Fibroblast of lung (primary cell): ENCODE measurements at regions not wholly inside any gene's neighbourhood (a gene's known extent, or its start where the extent isn't known, plus 50 kb on each side); places are given as distances from the start of the nearest gene placed in this dataset.

Experiments used
- DNase-seq, 2 donors: peaks; one replicate each; pipeline versions ENCODE4 v3.0.0 to v3.0.0-alpha.2; 2010; ENCODE audit warnings: low read depth in 2 of 2
- H2AFZ ChIP-seq: 2 replicates; pipeline ENCODE4 v1.5.1; 2012; ENCODE audit warnings: low read length, control low read depth, inconsistent platforms
- H3K27ac ChIP-seq: 2 replicates; pipeline ENCODE4 v1.5.1; 2011; ENCODE audit warnings: low read length, control low read depth; ENCODE audit not compliant: insufficient read depth
- H3K27me3 ChIP-seq: 2 replicates; pipeline ENCODE4 v1.5.1; 2011; ENCODE audit warnings: mild to moderate bottlenecking, low read length; ENCODE audit not compliant: control insufficient read depth, insufficient read depth
- H3K36me3 ChIP-seq: 2 replicates; pipeline ENCODE4 v1.5.1; 2011; ENCODE audit warnings: low read length; ENCODE audit not compliant: control insufficient read depth, insufficient read depth
- H3K4me1 ChIP-seq: 2 replicates; pipeline ENCODE4 v1.5.1; 2011; ENCODE audit warnings: low read length; ENCODE audit not compliant: control insufficient read depth, insufficient read depth; ENCODE audit errors: extremely low read depth
- H3K4me2 ChIP-seq: 2 replicates; pipeline ENCODE4 v1.5.1; 2011; ENCODE audit warnings: low read length, control low read depth; ENCODE audit not compliant: insufficient read depth; ENCODE audit errors: extremely low read depth
- H3K4me3 ChIP-seq, 4 experiments: fragments of 200-600 bp in 1 of 4; sonication (generic) in 1 of 4; replicated peaks in 1 of 4; 2 replicates each; pipeline ENCODE4 v1.5.1; 2011 to 2016; ENCODE audit warnings: low read length in 4 of 4, low read depth in 3 of 4, mild to moderate bottlenecking in 3 of 4, control low read depth in 2 of 4, inconsistent platforms in 1 of 4, mixed read lengths in 1 of 4; ENCODE audit not compliant: insufficient read depth in 1 of 4; ENCODE audit errors: control extremely low read depth in 1 of 4
- H3K79me2 ChIP-seq: 2 replicates; pipeline ENCODE4 v1.5.1; 2012; ENCODE audit warnings: mild to moderate bottlenecking, low read length, inconsistent platforms; ENCODE audit not compliant: control insufficient read depth, insufficient read depth
- H3K9ac ChIP-seq: 2 replicates; pipeline ENCODE4 v1.5.1; 2011; ENCODE audit warnings: mild to moderate bottlenecking, low read length, control low read depth; ENCODE audit not compliant: insufficient read depth
- H3K9me3 ChIP-seq: 2 replicates; pipeline ENCODE4 v1.5.1; 2012; ENCODE audit warnings: low read depth, low read length; ENCODE audit not compliant: control insufficient read depth, insufficient read depth
- H4K20me1 ChIP-seq: 2 replicates; pipeline ENCODE4 v1.5.1; 2011; ENCODE audit warnings: low read length; ENCODE audit not compliant: control insufficient read depth, insufficient read depth; ENCODE audit errors: extremely low read depth
- CTCF ChIP-seq, 2 donors: IDR thresholded peaks in 1 of 2; conservative IDR thresholded peaks in 1 of 2; 1 replicate in 1 of 2; 2 replicates in 1 of 2; pipeline ENCODE4 v1.5.1; 2011 to 2012; ENCODE audit warnings: low read length in 2 of 2, control low read depth in 1 of 2, inconsistent platforms in 1 of 2, low read depth in 1 of 2, mild to moderate bottlenecking in 1 of 2
- EZH2 ChIP-seq: IDR thresholded peaks from 2 replicates; pipeline ENCODE4 v1.5.1; 2012; ENCODE audit warnings: low read length, control low read depth, mild to moderate bottlenecking; ENCODE audit errors: missing control alignments

- no peak overlapping the region for H2AFZ ChIP-seq
- no peaks in the 10 kb centered on the region for H3K27me3 ChIP-seq
- no peaks in the 10 kb centered on the region for H3K79me2 ChIP-seq
- DNase-seq, result peak in 1 of 2 donors; percentile 62
- no peak overlapping the region for H3K9ac ChIP-seq
- H3K4me2 ChIP-seq, result no peak overlapping the region
- H4K20me1 ChIP-seq, result no peaks in the 10 kb centered on the region
- TF ChIP-seq CTCF (conservative IDR thresholded peaks at IDR 0.05 in 1 of 2, IDR thresholded peaks at IDR 0.05 in 1 of 2; ENCODE audit: low read depth in 1 of 2, low read length in 2 of 2), result no peak
- TF ChIP-seq EZH2, result no peak
- no peaks in the 10 kb centered on the region for H3K4me1 ChIP-seq
- H3K27ac ChIP-seq, result no peak overlapping the region
- H3K4me3 ChIP-seq, result no peak overlapping the region
- no peaks in the 10 kb centered on the region for H3K9me3 ChIP-seq
- H3K36me3 ChIP-seq, result no peaks in the 10 kb centered on the region
Measured at GRCh38 chr5:104186100-104186499, 623.5 kb upstream of the NUDT12 start.

GRCh38 chr5:104184264-104184663, 621.7 kb upstream of the NUDT12 start:
- Histone ChIP-seq H3K9me3 (no peaks in the 10 kb centered on the region), H3K27me3 (no peaks in the 10 kb centered on the region), H2AFZ (no peak overlapping the region), H3K4me3 (no peak overlapping the region), H3K9ac (no peak overlapping the region), H3K79me2 (no peaks in the 10 kb centered on the region), H3K4me1 (no peaks in the 10 kb centered on the region), H3K36me3 (no peaks in the 10 kb centered on the region), H3K27ac (no peak overlapping the region), H4K20me1 (no peaks in the 10 kb centered on the region), H3K4me2 (no peak overlapping the region)
- DNase-seq, result peak in 1 of 2 donors; percentile 11
- TF ChIP-seq EZH2, result no peak
- no peak for TF ChIP-seq CTCF (conservative IDR thresholded peaks at IDR 0.05 in 1 of 2, IDR thresholded peaks at IDR 0.05 in 1 of 2; ENCODE audit: low read depth in 1 of 2, low read length in 2 of 2)

- no peaks in the 10 kb centered on the region for H3K4me1 ChIP-seq
- H3K4me2 ChIP-seq, result no peak overlapping the region
- H3K36me3 ChIP-seq, result no peaks in the 10 kb centered on the region
- TF ChIP-seq EZH2 (no peak), CTCF (conservative IDR thresholded peaks at IDR 0.05 in 1 of 2, IDR thresholded peaks at IDR 0.05 in 1 of 2; ENCODE audit: low read depth in 1 of 2, low read length in 2 of 2) (peak; percentile 29 to 47)
- no peak overlapping the region for H3K4me3 ChIP-seq
- no peaks in the 10 kb centered on the region for H4K20me1 ChIP-seq
- H3K27me3 ChIP-seq, result no peaks in the 10 kb centered on the region
- DNase-seq, result peak; percentile 35 to 39
- no peak overlapping the region for H3K9ac ChIP-seq
- H3K79me2 ChIP-seq, result no peaks in the 10 kb centered on the region
- H3K9me3 ChIP-seq, result no peaks in the 10 kb centered on the region
- no peak overlapping the region for H2AFZ ChIP-seq
- H3K27ac ChIP-seq, result no peak overlapping the region
Measured at GRCh38 chr5:104178829-104179456, 616.4 kb upstream of the NUDT12 start.
